Heart left ventricle (tissue), 16 donors: ENCODE measurements at regions not wholly inside any gene's neighbourhood (a gene's known extent, or its start where the extent isn't known, plus 50 kb on each side); places are given as distances from the start of the nearest gene placed in this dataset.

Experiments used
- ATAC-seq, 4 donors: fragments of 200-7000 bp; cut with Tn5 transposase; one replicate each; pipeline ENCODE4 v1.9.1; 2020 to 2022; ENCODE audit warnings: moderate library complexity in 4 of 4, mild to moderate bottlenecking in 3 of 4, moderate number of reproducible peaks in 1 of 4
- DNase-seq, 5 donors: peaks; one replicate each; pipeline ENCODE4 v3.0.0-alpha.2; 2020
- H3K27ac ChIP-seq, 12 donors: fragments of 200-600 bp; sonication (generic) in 4 of 12; one replicate each; pipeline versions ENCODE4 v1.5.0 to v1.8.0; 2016 to 2022; ENCODE audit warnings: mild to moderate bottlenecking in 2 of 12
- H3K27me3 ChIP-seq, 9 donors: fragments of 200-600 bp; sonication (generic) in 2 of 9; one replicate each; pipeline versions ENCODE4 v1.5.1 to v1.8.0; 2016 to 2022; ENCODE audit warnings: mild to moderate bottlenecking in 3 of 9
- H3K36me3 ChIP-seq, 9 donors: fragments of 200-600 bp; sonication (generic) in 2 of 9; one replicate each; pipeline versions ENCODE4 v1.5.0 to v1.8.0; 2018 to 2022; ENCODE audit warnings: mild to moderate bottlenecking in 2 of 9
- H3K4me1 ChIP-seq, 12 donors: fragments of 200-600 bp; sonication (generic) in 4 of 12; one replicate each; pipeline versions ENCODE4 v1.5.0 to v1.8.0; 2016 to 2022; ENCODE audit warnings: mild to moderate bottlenecking in 3 of 12
- H3K4me3 ChIP-seq, 12 donors: fragments of 200-600 bp; sonication (generic) in 4 of 12; one replicate each; pipeline versions ENCODE4 v1.5.0 to v1.8.0; 2017 to 2022; ENCODE audit warnings: mild to moderate bottlenecking in 9 of 12, moderate library complexity in 4 of 12
- H3K9me3 ChIP-seq, 12 donors: fragments of 200-600 bp; sonication (generic) in 4 of 12; one replicate each; pipeline versions ENCODE4 v1.5.0 to v1.8.0; 2016 to 2022; ENCODE audit warnings: mild to moderate bottlenecking in 1 of 12
- CTCF ChIP-seq, 12 donors: fragments of 200-600 bp; sonication (generic) in 4 of 12; IDR thresholded peaks; one replicate each; pipeline versions ENCODE4 v1.5.0 to v1.8.0; 2018 to 2022; ENCODE audit warnings: antibody characterized with exemption in 12 of 12, mild to moderate bottlenecking in 5 of 12
- POLR2A ChIP-seq, 2 donors: fragments of 450-650 bp; IDR thresholded peaks; one replicate each; pipeline ENCODE4 v1.6.1; 2017; ENCODE audit warnings: antibody characterized with exemption in 2 of 2, mild to moderate bottlenecking in 2 of 2, moderate library complexity in 2 of 2
- WGBS, 4 donors: extraction: QIAGEN DNeasy Blood & Tissue Kit in 2 of 4; methylation state at CpG; one replicate each; pipeline versions ENCODE4 v1.1.5 to v1.1.7; 2013 to 2018; 5-methylcytosine and 5-hydroxymethylcytosine counted together
- intact Hi-C, 10 donors: fragments of 100-400 bp; cut with DNase I; formaldehyde crosslinking; loops; one replicate each; pipeline versions ENCODE4 v1.11.1 to v1.14.2; 2022
- donor health status: ischemic (EF 13 %, LVEDD 7.1; RV severe dilation, severe dysfunction).
- donor health status: healthy with polysubstance abuse.
- donor health status: DM: no; HTN: yes; CAD: no.
- donor health status: DM: no; HTN: no; CAD: no.
- donor health status: ischemic (EF 25% LVEDD 6.9; RV normal size, moderate dysfunction).
- donor health status: ischemic (EF 25% LVEDD 5.7; RV mildly dilated, moderate dysfunction).
- donor health status: healthy.
- donor health status: DM: yes; HTN: yes; CAD: no.
- donor health status: ischemic (EF 35%, LVEDD 5.7; RV mildly dilated, moderate dysfunction).
- donor health status: nonischemic (EF 11% LVEDD 7.7; RV severe dilation, severe dysfunction).
- donor health status: DM: yes; HTN: yes; CAD: no.
- donor health status: PGD.
- donor health status: ischemic (EF 29% LVEDD 5.4; RV normal size, mild dysfunction).
- donor health status: nonischemic (EF 23%, LVEDD 6.1; RV moderate dilation, normal function).

GRCh38 chr6:74070711-74071110, 374.7 kb downstream of the CD109 start:
- H3K36me3 ChIP-seq: no peaks in the 10 kb centered on the region
- ATAC-seq (no peak), DNase-seq (no peak)
- no peak for TF ChIP-seq CTCF (IDR thresholded peaks at IDR 0.05)
- TF ChIP-seq POLR2A (IDR thresholded peaks at IDR 0.05): no peak
- H3K4me1 ChIP-seq: peaks cover 0 to 6% (median 0%) of the 10 kb centered on the region in 12 donors
- H3K27ac ChIP-seq: no peak overlapping the region
- no peaks in the 10 kb centered on the region for H3K27me3 ChIP-seq
- H3K4me3 ChIP-seq: no peak overlapping the region
- no peaks in the 10 kb centered on the region for H3K9me3 ChIP-seq
- intact Hi-C loops: loop anchor here in 2 of 10 donors (5.0 to 10.0 kb wide), 2 partner anchors 88 to 326 kb away; no protein-coding TSS in a partner anchor
- 51 to 74% (median 68%) methylated on average over 1 of the region's 1 CpG for WGBS, 4 donors

GRCh38 chr6:74070091-74070490, 374.1 kb downstream of the CD109 start:
- TF ChIP-seq CTCF (IDR thresholded peaks at IDR 0.05) (no peak), POLR2A (IDR thresholded peaks at IDR 0.05) (no peak)
- H3K27ac ChIP-seq: no peak overlapping the region
- H3K36me3 ChIP-seq: no peaks in the 10 kb centered on the region
- no peak for ATAC-seq
- DNase-seq: no peak
- H3K27me3 ChIP-seq: no peaks in the 10 kb centered on the region
- intact Hi-C loops: loop anchor here in 2 of 10 donors (5.0 to 10.0 kb wide), 2 partner anchors 88 to 325 kb away; no protein-coding TSS in a partner anchor
- H3K4me3 ChIP-seq: no peak overlapping the region
- peaks cover 0 to 6% (median 0%) of the 10 kb centered on the region in 12 donors for H3K4me1 ChIP-seq
- no peaks in the 10 kb centered on the region for H3K9me3 ChIP-seq
- WGBS, 4 donors: 61 to 72% (median 71%) methylated on average over 1 of the region's 1 CpG

GRCh38 chr6:74069089-74069581, 373.1 kb downstream of the CD109 start:
- no peak overlapping the region for H3K4me3 ChIP-seq
- H3K36me3 ChIP-seq: no peaks in the 10 kb centered on the region
- no peaks in the 10 kb centered on the region for H3K9me3 ChIP-seq
- DNase-seq (no peak), ATAC-seq (no peak)
- TF ChIP-seq POLR2A (IDR thresholded peaks at IDR 0.05): no peak
- no peak for TF ChIP-seq CTCF (IDR thresholded peaks at IDR 0.05)
- peaks cover 0 to 1% (median 0%) of the 10 kb centered on the region in 12 donors for H3K4me1 ChIP-seq
- 46 to 65% (median 59%) methylated on average over 4 of the region's 4 CpGs for WGBS, 4 donors
- no peaks in the 10 kb centered on the region for H3K27me3 ChIP-seq
- H3K27ac ChIP-seq: no peak overlapping the region
- intact Hi-C loops: no loop called here

- 69 to 77% (median 72%) methylated on average over 10 of the region's 10 CpGs for WGBS, 4 donors
- Histone ChIP-seq H3K36me3 (no peaks in the 10 kb centered on the region), H3K9me3 (no peaks in the 10 kb centered on the region), H3K4me3 (no peak overlapping the region), H3K27ac (peak overlapping the region in 3 of 12 donors; percentile 8 to 43 (median 36)), H3K4me1 (no peaks in the 10 kb centered on the region), H3K27me3 (no peaks in the 10 kb centered on the region)
- peak in 3 of 4 donors; percentile 49 to 81 (median 55) for ATAC-seq
- TF ChIP-seq CTCF (IDR thresholded peaks at IDR 0.05): no peak
- no peak for TF ChIP-seq POLR2A (IDR thresholded peaks at IDR 0.05)
- intact Hi-C loops: no loop called here
- no peak for DNase-seq
Observed at GRCh38 chr6:74066168-74066871, 370.3 kb downstream of the CD109 start.
